A549 (cell line): ENCODE measurements at regions not wholly inside any gene's neighbourhood (a gene's known extent, or its start where the extent isn't known, plus 50 kb on each side); places are given as distances from the start of the nearest gene placed in this dataset.

ENCODE experiments used
- CHD4 ChIP-seq: fragments of 200-600 bp; sonication (generic); IDR thresholded peaks from 2 replicates; pipeline ENCODE4 v1.6.1; 2016; ENCODE audit warnings: antibody characterized with exemption, mild to moderate bottlenecking, borderline replicate concordance
- JUN ChIP-seq, 2 experiments: fragments of >200 bp; sonication (Bioruptor Twin); formaldehyde crosslinking; IDR thresholded peaks; 2 replicates in 1 of 2; 3 replicates in 1 of 2; pipeline ENCODE4 v1.6.1; 2016 to 2017
- MAZ ChIP-seq: fragments of 150-350 bp; IDR thresholded peaks from 2 replicates; pipeline ENCODE4 v1.6.1; 2014; ENCODE audit warnings: antibody characterized with exemption, low read depth, low read length, borderline replicate concordance
- MYC ChIP-seq: IDR thresholded peaks from 2 replicates; pipeline ENCODE4 v1.6.1; 2012; ENCODE audit warnings: mild to moderate bottlenecking, inconsistent platforms, low read length, improper control_type of control experiment, borderline replicate concordance
- NPAS2 ChIP-seq: fragments of 250-450 bp; sonication (Bioruptor Pico); IDR thresholded peaks from 2 replicates; pipeline ENCODE4 v1.8.0; 2022; ENCODE audit warnings: mild to moderate bottlenecking, moderate library complexity, borderline replicate concordance
- PHF8 ChIP-seq: fragments of 200-600 bp; sonication (generic); IDR thresholded peaks from 2 replicates; pipeline ENCODE4 v1.6.1; 2016; ENCODE audit warnings: low read depth, mild to moderate bottlenecking, antibody characterized with exemption, moderate library complexity, borderline replicate concordance
- POLR2A ChIP-seq: IDR thresholded peaks from 2 replicates; pipeline ENCODE4 v1.6.1; 2012; ENCODE audit warnings: mild to moderate bottlenecking, low read length
- POLR2AphosphoS2 ChIP-seq: conservative IDR thresholded peaks from 2 replicates; pipeline ENCODE4 v1.6.1; 2012; ENCODE audit warnings: low read length, improper control_type of control experiment, inconsistent platforms
- RFX5 ChIP-seq: fragments of 450-650 bp; IDR thresholded peaks from 2 replicates; pipeline ENCODE4 v1.7.1; 2014; ENCODE audit warnings: antibody characterized with exemption, mild to moderate bottlenecking, moderate library complexity
- TF ChIP-seq, protein P1 (sequence below): fragments of >200 bp; sonication (Bioruptor Twin); formaldehyde crosslinking; IDR thresholded peaks from 3 replicates; pipeline ENCODE4 v1.5.1; 2016
- TF ChIP-seq, protein P2 (sequence below): fragments of 200-600 bp; sonication (generic); IDR thresholded peaks from 2 replicates; pipeline ENCODE4 v1.6.1; 2016; ENCODE audit warnings: antibody characterized with exemption, mild to moderate bottlenecking, moderate library complexity
- TF ChIP-seq, protein P3 (sequence below): fragments of 250-450 bp; sonication (Bioruptor Pico); IDR thresholded peaks from 2 replicates; pipeline ENCODE4 v1.5.0; 2020; ENCODE audit warnings: low read depth, mild to moderate bottlenecking, moderate library complexity
- TF ChIP-seq, protein P4 (sequence below): IDR thresholded peaks from 2 replicates; pipeline ENCODE4 v1.6.1; 2012

DNA sequence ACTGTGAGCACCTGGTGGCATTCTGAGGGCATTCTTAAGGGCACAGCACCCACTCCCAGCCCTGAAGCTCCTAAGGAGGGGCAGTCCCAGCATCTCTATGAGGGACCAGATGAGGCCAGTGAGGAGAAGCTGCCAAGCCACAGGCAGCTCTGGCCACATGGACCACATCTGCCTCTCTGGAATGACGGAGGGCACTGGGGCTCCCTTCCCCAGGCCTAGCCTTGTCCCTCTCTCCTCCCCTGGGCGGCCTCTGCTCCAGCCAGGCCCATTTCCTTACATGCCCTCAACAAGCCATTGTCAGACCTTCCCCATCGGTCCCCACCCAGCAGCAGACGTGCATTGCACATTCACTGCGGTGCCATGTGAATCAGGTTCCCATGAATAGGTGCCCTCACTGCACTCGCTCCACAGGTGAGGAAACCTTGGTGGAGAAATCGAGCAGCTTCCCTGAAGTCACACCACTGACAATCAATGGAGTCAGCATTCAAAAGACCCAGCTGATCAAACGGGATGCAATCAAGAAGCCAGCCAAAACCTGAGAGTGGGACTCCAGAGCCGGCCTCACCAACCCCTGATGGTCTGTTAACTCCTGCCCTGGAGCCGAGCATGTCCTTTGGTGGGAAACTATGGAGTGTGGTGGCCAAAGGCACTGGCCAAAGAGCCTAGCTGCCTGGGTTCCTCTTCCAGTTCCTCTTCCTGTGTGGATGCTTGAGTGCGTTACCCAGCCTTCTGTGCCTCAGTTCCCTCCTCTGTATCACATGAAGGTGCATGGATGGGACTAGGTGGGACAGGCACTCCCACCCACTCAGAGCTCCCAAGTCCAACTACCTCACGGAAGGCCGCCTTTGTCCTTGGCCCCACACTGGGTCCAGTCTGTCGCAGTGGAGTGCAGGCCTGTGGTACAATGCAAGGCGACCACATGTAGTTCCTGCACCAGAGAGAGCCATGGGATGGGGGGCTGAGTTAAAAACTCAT, 147.3 kb downstream of the ZFP36L2 start:
- TF ChIP-seq, protein P1, sequence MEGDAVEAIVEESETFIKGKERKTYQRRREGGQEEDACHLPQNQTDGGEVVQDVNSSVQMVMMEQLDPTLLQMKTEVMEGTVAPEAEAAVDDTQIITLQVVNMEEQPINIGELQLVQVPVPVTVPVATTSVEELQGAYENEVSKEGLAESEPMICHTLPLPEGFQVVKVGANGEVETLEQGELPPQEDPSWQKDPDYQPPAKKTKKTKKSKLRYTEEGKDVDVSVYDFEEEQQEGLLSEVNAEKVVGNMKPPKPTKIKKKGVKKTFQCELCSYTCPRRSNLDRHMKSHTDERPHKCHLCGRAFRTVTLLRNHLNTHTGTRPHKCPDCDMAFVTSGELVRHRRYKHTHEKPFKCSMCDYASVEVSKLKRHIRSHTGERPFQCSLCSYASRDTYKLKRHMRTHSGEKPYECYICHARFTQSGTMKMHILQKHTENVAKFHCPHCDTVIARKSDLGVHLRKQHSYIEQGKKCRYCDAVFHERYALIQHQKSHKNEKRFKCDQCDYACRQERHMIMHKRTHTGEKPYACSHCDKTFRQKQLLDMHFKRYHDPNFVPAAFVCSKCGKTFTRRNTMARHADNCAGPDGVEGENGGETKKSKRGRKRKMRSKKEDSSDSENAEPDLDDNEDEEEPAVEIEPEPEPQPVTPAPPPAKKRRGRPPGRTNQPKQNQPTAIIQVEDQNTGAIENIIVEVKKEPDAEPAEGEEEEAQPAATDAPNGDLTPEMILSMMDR, result no peak
- TF ChIP-seq PHF8 (no peak), RFX5 (no peak), JUN (IDR thresholded peaks at IDR 0.05) (no peak), POLR2A (no peak), NPAS2 (CRISPR knock-in tag) (no peak), MYC (no peak), POLR2AphosphoS2 (no peak), MAZ (no peak), CHD4 (no peak)
- TF ChIP-seq, protein P2, sequence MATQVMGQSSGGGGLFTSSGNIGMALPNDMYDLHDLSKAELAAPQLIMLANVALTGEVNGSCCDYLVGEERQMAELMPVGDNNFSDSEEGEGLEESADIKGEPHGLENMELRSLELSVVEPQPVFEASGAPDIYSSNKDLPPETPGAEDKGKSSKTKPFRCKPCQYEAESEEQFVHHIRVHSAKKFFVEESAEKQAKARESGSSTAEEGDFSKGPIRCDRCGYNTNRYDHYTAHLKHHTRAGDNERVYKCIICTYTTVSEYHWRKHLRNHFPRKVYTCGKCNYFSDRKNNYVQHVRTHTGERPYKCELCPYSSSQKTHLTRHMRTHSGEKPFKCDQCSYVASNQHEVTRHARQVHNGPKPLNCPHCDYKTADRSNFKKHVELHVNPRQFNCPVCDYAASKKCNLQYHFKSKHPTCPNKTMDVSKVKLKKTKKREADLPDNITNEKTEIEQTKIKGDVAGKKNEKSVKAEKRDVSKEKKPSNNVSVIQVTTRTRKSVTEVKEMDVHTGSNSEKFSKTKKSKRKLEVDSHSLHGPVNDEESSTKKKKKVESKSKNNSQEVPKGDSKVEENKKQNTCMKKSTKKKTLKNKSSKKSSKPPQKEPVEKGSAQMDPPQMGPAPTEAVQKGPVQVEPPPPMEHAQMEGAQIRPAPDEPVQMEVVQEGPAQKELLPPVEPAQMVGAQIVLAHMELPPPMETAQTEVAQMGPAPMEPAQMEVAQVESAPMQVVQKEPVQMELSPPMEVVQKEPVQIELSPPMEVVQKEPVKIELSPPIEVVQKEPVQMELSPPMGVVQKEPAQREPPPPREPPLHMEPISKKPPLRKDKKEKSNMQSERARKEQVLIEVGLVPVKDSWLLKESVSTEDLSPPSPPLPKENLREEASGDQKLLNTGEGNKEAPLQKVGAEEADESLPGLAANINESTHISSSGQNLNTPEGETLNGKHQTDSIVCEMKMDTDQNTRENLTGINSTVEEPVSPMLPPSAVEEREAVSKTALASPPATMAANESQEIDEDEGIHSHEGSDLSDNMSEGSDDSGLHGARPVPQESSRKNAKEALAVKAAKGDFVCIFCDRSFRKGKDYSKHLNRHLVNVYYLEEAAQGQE, result no peak
- TF ChIP-seq, protein P3, sequence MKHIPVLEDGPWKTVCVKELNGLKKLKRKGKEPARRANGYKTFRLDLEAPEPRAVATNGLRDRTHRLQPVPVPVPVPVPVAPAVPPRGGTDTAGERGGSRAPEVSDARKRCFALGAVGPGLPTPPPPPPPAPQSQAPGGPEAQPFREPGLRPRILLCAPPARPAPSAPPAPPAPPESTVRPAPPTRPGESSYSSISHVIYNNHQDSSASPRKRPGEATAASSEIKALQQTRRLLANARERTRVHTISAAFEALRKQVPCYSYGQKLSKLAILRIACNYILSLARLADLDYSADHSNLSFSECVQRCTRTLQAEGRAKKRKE, result no peak
- TF ChIP-seq, protein P4, sequence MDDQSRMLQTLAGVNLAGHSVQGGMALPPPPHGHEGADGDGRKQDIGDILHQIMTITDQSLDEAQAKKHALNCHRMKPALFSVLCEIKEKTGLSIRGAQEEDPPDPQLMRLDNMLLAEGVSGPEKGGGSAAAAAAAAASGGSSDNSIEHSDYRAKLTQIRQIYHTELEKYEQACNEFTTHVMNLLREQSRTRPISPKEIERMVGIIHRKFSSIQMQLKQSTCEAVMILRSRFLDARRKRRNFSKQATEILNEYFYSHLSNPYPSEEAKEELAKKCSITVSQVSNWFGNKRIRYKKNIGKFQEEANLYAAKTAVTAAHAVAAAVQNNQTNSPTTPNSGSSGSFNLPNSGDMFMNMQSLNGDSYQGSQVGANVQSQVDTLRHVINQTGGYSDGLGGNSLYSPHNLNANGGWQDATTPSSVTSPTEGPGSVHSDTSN, result no peak
